GM12892 (cell line): ENCODE measurements at regions not wholly inside any gene's neighbourhood (a gene's known extent, or its start where the extent isn't known, plus 50 kb on each side); places are given as distances from the start of the nearest gene placed in this dataset.

Source experiments
- POLR2A ChIP-seq: IDR thresholded peaks from 2 replicates; pipeline ENCODE4 v1.6.1; 2011; ENCODE audit warnings: low read depth, low read length, control low read depth
- TAF1 ChIP-seq: IDR thresholded peaks from 2 replicates; pipeline ENCODE4 v1.6.1; 2011; ENCODE audit warnings: low read depth, mild to moderate bottlenecking, control low read depth, low read length, borderline replicate concordance

- TF ChIP-seq TAF1 (no peak), POLR2A (no peak)
These were observed 105.7 kb upstream of the RASSF8 start for GRCh38 chr12:25852792-25853191.
